ENCODE measurements at regions not wholly inside any gene's neighbourhood (a gene's known extent, or its start where the extent isn't known, plus 50 kb on each side); places are given as distances from the start of the nearest gene placed in this dataset.
"Not testable (repeated sequence)": the region's sequence is repeated elsewhere in the genome, so short reads cannot be mapped to it uniquely, and the experiment has no call there.

DNA sequence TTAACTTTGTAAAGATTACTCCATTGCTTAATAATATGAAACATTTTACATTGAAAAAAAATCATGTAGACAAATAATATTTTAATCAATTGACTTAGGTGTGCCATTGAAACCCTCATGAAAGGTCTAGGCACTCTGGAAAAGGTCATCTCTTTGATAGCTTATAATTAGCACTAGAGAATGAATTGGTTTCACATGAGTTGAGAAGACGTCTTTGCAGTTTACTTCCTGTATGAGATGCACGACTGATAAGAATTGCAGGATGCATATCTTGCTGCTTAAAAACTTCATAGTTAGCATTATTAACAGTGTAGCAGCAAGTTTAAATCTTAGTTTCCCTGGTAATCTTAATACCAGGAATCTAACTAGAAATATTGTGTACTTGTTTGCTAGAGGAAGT is 614.2 kb upstream of the COBL start:
- DNase-seq (ENCODE audit: low spot score) = no peak

DNA sequence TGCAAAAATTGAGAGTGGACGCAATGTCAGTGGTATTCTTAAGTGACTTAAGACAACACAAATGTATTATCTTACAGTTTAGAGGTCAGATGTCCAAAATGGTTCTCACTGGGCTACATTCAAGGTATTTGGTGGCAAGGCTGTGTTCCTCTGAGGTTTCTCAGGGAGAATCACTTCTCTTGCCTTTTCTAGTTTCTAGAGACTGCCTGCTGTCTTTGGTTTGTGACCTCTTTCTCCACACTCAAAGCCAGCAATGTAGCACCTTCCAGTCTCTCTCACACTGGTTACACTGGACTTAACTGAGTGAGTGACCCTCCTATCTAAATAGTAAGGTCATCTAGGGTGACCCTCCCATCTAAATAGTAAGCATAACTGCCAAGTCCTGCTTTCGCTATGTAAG is 613.2 kb upstream of the COBL start:
- DNase-seq (ENCODE audit: low spot score) = no peak

DNA sequence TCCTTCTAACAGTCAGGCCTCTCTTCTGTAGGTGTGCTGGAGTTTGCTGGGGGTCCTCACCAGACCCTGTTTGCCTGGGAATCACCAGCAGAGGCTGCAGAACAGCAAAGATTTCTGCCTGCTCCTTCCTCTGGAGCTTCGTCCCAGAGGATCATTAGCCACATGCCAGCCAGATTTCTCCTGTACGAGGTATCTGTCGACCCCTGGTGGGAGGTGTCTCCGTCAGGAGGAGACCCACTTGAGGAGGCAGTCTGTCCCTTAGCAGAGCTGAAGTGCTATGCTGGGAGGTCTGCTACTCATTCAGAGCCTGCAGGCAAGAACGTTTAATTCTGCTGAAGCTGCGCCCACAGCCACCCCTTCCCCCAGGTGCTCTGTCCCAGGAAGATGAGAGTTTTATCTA is 611.1 kb upstream of the COBL start:
- DNase-seq (ENCODE audit: low spot score) = no peak

DNA sequence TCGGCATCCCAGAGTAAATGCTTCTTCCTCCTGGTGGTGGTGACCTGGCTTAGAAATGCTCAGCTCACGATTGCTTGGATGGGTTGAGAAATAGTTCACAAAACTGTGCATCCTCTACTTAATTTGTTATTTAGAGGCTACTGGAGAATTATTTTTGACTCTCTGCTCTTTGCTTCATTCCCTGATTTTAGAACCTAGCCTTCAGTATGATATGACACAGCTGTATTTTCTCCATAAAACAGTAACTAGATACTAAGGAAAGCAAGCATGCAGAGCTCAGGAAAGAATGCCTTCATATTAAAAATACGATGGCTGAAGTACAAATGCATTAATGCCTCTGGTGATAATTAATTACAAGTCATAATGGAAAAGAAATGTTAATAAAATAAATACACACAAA is 602.0 kb upstream of the COBL start:
- no peak for DNase-seq (ENCODE audit: low spot score)

DNA sequence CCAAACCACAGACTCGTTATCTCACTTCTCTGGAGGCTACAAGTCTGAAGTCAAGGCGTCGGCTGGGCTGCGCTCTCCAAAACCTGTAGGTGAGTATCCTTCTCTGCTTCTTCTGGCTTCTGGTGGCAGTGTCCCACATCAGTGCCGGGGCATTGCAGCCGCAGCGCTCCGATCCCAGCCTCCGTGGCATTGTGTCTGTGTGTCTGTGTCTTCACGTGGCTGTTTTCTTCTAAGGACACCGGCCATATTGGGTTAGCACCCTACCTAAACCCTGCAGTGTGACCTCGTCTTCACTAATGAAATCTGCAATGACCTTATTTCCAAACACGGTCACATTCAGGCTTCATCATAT is 584.9 kb upstream of the COBL start:
- no peak for DNase-seq (ENCODE audit: low spot score)

DNA sequence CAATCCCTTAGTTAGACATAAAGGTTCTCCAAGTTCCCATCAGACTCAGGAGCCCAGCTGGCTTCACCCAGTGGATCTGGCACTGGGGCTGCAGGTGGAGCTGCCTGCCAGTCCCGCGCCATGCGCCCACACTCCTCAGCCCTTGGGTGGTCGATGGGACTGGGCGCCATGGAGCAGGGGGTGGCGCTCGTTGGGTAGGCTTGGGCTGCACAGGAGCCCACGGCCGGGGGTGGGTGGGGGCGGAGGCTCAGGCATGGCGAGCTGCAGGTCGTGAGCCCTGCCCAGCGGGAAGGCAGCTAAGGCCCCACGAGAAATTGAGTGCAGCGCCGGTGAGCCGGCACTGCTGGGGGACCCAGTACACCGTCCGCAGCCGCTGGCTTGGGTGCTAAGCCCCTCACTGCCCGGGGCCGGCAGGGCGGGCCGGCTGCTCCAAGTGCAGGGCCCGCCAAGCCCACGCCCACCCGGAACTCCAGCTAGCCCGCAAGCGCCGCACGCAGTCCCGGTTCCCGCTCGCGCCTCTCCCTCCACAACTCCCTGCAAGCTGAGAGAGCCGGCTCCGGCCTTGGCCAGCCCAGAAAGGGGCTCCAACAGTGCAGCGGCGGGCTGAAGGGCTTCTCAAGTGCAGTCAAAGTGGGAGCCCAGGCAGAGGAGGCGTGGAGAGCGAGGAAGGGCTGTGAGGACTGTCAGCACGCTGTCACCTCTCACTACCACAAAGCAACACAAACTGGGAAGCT is 584.3 kb upstream of the COBL start:
- not testable (repeated sequence) for DNase-seq (ENCODE audit: low spot score)

DNA sequence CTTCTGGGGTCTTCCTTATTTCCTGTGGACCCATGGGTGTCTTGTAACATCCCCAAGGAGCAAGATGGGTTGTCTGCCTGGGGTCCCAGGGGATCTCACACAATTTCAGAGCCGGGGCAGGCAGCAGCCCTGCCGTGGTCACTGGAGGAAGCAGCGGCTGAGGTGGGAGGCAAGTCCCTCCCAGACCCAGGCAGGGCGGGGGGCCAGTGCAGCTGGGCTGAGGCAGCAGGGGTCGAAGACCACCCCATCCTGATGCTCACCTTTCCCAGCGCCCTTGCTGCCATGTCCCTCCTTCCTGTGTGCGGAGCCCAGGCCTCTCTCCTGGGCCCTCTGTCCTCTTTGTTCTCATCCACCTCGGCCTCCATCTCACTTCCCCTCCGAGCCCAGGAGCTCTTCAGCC is 583.0 kb upstream of the COBL start:
- no peak for DNase-seq (ENCODE audit: low spot score)

DNA sequence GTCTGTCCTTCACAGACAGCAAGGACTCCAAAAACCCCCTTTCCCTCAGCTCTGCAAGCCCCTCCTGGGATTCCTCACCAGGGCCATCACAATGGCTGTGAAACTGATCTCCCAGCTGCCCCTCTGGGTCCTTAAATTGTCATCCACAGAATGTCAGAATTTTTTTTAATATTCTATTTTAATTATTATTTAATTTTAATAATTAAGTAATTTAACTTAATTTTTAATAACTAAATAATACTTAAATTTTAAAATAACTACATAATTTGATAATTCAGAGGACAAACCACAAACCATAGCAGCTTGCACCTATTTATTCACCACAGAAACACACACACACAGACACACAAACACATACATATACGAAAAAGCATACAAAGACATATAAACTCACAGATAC is 565.8 kb upstream of the COBL start:
- DNase-seq (ENCODE audit: low spot score) = no peak

DNA sequence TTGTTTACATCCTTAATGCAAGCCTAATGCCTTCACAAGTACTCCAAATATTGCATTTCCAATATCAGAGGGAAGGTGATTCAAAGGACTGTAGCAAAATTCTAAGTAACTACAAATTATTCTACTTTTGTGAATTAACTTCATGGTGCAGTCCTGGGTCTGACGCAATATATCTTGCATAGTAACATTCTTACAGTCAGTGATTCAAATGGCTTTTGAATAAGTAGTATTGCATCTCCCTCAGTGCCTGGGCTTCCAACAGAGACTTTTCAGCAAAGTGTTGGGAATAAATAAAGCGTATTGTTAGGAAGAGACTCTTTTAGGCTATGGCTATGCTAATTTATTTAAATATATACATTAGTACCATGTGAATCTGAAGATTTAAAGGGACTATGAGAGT is 564.7 kb upstream of the COBL start:
- DNase-seq (ENCODE audit: low spot score) = no peak

DNA sequence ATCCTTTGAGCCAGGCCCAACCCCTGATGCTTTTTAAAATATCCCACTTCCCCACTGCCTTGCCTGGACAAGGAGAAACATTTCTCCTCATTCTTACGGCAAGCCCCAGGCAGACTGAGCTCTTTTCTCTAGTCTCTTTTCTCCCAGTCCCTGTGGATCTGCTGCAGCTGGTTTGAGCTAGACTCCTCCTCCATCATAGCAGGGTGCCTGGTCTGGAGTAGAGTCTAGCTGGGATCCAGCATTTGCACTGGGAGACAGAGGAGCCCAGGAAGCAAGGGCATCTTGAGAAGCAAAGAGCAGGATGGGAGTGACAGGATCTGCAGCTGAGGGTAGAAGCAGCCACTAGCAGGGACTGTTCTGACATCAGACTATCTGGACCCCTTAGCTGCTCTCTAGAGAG is 562.3 kb upstream of the COBL start:
- no peak for DNase-seq (ENCODE audit: low spot score)

DNA sequence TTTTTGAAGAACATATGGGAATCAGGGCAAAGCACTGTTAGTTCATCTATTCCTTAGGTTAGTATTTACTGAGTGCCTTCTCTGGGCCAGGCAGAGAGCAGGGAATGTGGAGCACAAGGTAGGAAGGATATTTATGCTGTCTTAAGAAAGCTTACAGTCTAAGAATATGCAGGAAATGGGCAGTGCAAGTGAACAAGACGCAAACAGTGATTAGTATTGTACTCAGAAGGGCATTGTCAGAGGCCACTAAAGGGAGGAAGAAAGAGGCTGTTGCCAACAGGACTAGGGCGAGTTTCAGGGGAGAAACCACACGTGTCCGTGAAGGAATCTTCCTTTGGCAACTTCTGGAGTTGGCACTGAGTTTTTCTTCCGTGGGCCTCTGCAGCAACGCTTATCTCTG is 552.8 kb upstream of the COBL start:
- DNase-seq (ENCODE audit: low spot score) = no peak

DNA sequence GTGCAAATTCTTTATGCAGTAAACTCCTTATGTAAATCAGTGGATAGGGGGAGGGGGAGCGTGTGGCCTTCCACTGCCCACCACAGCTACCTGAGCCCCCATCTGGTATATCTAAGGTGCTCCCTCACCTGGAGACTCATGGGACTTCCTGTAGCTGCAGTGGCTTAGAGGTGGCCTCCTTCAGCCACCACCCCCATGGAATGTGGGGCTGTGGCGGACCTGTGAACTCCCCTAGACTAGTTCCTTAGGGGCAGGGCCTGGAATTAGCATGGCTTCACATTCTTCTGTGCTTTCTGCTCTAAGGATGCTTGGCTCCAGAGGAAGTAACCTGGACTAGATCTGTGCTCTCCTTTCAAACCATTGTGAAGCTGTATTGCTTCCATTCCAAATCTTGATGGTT is 550.5 kb upstream of the COBL start:
- no peak for DNase-seq (ENCODE audit: low spot score)

DNA sequence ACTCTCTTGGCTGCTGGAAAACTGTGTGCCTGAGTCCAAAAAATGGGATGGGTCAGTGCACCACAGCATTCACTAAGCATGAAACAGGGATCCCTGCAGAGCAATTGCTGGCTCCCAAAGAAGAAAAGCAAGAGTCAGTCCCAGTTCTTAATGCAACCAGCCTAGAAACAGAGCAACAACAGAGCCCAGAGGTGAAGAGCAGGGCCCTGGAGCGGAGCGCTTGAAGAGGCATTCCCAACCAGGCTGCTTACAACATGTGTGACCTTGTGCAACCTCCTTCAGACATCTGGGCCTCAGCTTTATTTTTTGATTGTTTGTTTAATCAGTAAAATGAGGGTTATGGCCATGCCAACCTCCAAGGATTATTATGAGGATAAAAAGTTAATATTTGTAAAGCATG is 543.7 kb upstream of the COBL start:
- DNase-seq (ENCODE audit: low spot score) = no peak

DNA sequence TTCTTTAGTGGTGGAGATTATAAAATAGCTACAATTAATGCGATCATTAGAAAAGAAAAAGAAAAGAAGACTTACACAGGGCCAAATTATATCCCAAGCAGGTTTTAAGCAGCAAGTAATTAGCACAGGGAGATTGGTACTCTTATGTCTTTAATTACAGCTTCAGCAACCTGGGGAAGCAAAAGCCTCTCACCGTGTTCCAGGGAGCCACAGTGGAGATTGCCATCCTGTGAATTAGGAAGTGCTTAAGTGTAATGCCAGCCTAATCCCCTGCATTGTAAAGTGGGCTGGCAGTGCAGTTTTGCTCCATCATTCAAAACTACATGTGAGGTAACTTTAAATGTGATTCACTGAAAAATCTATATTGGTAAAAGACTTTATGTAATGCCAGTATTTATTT is 533.5 kb upstream of the COBL start:
- DNase-seq (ENCODE audit: low spot score) = no peak

DNA sequence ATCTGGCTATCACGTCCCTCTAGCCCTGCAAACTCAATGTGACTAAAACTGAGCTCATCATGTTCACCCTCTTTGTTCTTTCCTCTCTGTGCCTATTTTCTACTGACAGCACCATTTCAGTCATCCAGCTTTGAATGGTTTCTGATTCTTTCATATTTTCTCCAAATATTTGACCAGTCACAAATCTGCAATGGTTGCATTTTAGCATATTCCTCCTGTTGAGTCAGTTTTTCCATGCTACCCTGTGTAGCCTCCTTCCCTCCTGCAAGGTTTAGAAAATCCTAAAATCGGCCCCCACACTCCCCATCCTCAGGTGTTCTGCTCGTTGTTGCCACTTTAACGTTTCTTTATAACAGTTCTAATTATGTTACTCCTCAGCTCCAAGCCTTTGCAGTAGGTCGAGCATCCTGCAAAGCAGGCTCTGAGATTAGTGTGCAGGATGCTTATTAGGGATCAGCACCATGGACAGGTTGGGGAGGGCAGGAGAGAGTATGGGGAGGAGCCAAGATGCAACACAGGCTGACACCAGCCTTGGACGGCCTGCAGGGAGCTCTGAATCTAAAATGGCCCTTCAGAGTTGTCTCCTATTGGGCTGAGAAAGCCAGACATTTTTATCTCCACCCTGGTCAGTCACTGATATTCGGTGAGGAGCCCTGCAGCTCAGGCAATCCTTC is 531.0 kb upstream of the COBL start:
- no peak for DNase-seq (ENCODE audit: low spot score)

DNA sequence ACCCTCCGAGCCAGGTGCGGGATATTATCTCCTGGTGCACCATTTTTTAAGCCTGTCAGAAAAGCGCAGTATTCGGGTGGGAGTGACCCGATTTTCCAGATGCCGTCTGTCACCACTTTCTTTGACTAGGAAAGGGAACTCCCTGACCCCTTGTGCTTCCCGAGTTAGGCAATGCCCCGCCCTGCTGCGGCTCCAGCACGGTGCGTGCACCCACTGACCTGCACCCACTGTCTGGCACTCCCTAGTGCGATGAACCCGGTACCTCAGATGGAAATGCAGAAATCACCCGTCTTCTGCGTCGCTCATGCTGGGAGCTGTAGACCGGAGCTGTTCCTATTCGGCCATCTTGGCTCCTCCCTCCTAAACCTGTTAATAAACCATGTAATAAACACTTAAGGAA is 522.5 kb upstream of the COBL start:
- DNase-seq (ENCODE audit: low spot score) = not testable (repeated sequence)

DNA sequence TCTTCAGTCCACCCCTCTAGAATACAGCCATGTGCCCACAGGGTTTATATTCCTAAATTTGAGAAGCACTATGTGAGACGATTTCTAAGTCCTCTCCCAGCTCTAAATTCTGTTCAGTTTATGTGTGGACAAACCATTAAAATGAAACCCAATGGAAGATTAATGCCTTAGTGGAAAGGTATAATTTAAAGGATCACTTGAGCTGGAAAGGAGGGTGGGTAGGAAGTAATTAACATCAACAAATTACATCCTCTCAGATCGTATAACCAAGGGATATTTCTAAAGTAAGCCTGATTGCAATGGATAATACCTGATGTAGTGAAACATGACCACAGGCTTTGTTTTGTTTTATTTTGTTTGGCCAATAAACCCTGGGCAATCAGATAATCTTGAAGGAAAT is 511.0 kb upstream of the COBL start:
- DNase-seq (ENCODE audit: low spot score) = no peak

DNA sequence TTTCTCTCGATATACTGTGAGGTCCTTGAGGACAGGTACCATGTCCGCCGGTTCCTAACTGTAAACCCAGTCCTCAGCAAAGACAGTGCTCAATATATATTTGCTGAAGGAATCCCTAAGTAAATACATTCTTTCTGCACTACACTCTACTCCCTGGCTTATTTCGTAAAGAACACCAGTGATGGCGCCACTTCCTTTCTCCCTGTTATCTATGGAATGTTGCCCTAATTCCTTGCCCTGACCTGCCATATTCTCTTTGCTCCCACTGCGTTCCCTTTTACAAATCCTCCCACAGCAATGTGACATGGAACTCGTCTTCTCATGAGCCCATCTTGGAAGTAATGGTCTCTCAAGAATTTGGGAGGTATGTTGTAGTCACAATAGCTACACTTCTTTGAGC is 507.4 kb upstream of the COBL start:
- DNase-seq (ENCODE audit: low spot score) = no peak

DNA sequence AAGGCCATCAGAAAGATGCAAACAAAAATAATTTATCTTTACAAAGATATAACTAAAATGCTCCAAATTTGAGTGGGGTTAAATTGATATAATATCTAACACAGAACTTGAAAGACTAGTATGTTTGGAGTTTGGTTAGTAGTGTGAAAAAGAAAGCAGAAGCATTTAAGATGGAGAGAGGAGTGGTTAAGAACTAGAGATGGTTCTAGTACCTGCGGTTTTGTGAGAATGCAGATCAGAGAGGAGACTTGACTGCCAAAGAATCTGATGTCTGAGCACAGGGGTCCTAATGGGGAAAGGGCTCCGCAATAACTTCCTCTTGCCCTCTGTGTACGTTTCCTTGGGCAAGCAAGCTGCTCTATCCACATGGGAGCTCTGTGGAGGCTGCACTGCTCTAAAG is 506.8 kb upstream of the COBL start:
- DNase-seq (ENCODE audit: low spot score) = no peak

DNA sequence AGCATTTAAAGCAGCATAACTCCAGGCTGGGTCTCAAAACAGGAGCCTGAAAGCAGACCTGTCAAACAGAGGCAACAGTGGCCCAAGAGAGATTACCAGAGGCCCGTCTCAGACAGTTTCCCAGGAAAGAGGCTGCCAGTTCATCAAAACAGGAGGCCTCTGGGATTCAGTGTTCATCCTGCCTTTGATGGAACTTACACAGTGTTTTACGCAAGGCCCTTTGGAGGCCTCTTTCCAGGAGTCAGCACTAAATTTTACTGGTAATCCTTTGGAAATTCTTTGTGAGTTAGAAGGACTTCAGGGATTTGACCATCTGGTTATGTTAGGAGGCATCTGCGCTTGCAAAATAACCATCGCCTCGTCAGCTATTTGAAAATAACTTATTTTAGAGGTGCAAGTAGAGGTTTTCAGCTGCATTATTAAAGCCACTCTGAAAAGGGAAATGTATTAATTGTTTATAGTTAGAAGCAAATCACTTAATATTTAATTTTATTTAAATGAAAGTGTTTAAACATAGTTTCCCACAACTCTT is 501.2 kb upstream of the COBL start:
- no peak for DNase-seq (ENCODE audit: low spot score)

DNA sequence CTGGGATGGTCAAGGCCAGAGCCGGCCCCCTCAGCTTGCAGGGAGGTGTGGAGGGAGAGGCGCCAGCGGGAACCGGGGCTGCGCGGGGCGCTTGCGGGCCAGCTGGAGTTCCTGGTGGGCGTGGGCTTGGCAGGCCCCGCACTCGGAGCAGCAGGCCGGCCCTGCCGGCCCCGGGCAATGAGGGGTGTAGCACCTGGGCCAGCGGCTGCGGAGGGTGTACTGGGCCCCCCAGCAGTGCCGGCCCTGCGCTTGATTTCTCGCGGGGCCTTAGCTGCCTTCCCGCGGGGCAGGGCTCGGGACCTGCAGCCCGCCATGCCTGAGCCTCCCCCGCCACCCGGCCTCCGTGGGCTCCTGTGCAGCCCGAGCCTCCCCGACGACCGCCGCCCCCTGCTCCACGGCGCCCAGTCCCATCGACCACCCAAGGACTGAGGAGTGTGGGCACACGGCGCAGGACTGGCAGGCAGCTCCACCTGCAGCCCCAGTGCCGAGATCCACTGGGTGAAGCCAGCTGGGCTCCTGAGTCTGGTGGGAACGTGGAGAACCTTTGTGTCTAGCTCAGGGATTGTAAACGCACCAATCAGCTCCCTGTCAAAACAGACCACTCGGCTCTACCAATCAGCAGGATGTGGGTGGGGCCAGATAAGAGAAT is 489.3 kb upstream of the COBL start:
- DNase-seq (ENCODE audit: low spot score) = not testable (repeated sequence)

DNA sequence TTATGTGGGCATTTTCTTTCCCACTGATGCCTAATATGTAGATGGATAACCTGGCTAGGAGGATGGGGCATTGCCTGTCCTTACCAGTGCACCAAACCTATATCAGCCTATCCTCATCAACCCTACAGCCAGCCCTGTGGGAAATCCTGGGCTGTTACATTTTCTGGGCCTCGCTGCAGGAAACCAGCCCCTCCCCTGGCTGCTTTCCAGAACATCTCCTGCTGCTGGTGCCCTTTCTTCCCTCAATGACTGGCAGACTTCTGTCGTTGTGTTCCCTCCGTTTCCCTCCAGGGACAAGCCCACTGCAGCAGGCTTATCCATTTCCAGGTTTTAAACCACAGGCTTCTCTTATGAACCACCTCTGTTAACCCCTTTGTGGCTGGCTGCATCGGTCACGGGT is 486.1 kb upstream of the COBL start:
- no peak for DNase-seq (ENCODE audit: low spot score)

DNA sequence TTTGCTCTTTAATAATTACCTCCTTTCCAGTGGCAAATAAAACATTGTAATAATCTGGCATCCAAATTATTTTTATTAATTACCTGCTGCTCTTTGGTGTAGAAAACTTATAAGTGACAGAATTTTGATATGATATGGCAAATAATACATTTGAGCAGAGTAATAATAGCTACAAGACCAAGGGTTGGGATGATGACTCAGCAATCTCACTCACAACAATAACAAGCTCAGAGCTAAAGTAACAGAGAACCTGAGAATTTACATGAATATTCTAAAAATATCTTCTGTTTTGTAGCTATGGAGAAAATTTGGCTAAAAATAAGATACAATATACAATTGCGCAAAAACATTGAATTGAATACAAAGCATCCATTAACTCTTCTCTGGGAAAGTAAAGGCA is 480.8 kb upstream of the COBL start:
- DNase-seq (ENCODE audit: low spot score) = no peak

DNA sequence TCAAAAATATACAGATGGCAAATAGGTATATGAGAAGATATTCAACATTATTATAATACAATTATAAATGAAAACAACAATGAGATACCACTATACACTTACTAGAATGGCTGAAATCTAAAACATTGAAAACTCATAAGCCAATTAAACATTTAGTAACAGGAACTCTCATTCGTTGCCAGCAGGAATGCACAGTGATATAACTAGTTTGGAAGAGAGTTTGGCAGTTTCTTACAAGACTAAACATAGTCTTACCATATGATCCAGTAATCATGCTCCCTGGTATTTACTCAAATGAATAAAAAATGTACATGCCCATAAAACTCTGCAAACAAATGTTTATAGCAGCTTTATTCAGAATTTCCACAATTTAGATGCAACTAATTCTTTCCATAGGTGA is 476.2 kb upstream of the COBL start:
- no peak for DNase-seq (ENCODE audit: low spot score)
